ENCODE measurements at regions not wholly inside any gene's neighbourhood (a gene's known extent, or its start where the extent isn't known, plus 50 kb on each side); places are given as distances from the start of the nearest gene placed in this dataset.

- Histone ChIP-seq H3K4me2 (replicated peaks; ENCODE audit: extremely low read depth, low read length, poor library complexity, severe bottlenecking) (no peak overlapping the region), H3K27ac (ENCODE audit: low read depth in 1 of 2, low read length in 2 of 2) (no peak overlapping the region), H2AFZ (ENCODE audit: insufficient read depth, low read depth, low read length, poor library complexity, severe bottlenecking) (no peak overlapping the region), H3K9ac (ENCODE audit: insufficient read depth, low read length, poor library complexity, severe bottlenecking) (no peak overlapping the region), H3K9me3 (replicated peaks in 1 of 2; ENCODE audit: control insufficient read depth in 1 of 2, insufficient read depth in 1 of 2, low read length in 2 of 2) (peaks cover 5 to 6% of the 10 kb centered on the region in 2 donors), H3K79me2 (ENCODE audit: insufficient read depth, low read length) (no peaks in the 10 kb centered on the region), H4K20me1 (ENCODE audit: insufficient read depth, low read length) (no peaks in the 10 kb centered on the region), H3K4me3 (replicated peaks in 1 of 3; ENCODE audit: low read depth in 2 of 3, low read length in 3 of 3) (no peak overlapping the region), H3K36me3 (replicated peaks in 1 of 2; ENCODE audit: control insufficient read depth in 1 of 2, insufficient read depth in 2 of 2, low read length in 2 of 2) (no peaks in the 10 kb centered on the region), H3K27me3 (ENCODE audit: control insufficient read depth in 2 of 2, insufficient read depth in 2 of 2, low read length in 2 of 2) (peaks cover 12 to 19% of the 10 kb centered on the region in 2 donors), H3K4me1 (ENCODE audit: control insufficient read depth in 1 of 2, insufficient read depth in 2 of 2, low read length in 2 of 2) (no peaks in the 10 kb centered on the region)
- Mint-ChIP-seq H3K4me1 (no peaks in the 10 kb centered on the region), H3K27me3 (ENCODE audit: low read depth in 3 of 3) (peaks cover 8 to 21% (median 12%) of the 10 kb centered on the region in 3 donors), H3K27ac (no peak overlapping the region), H3K9me3 (peaks cover 6 to 30% (median 20%) of the 10 kb centered on the region in 7 donors), H3K4me3 (no peak overlapping the region), H3K36me3 (no peaks in the 10 kb centered on the region)
- no CpG with 5 or more reads among the region's 3 CpGs for WGBS (ENCODE audit: insufficient coverage)
- DNase-seq: no peak
- peak; percentile 65 for TF ChIP-seq CTCF (IDR thresholded peaks at IDR 0.05)
- intact Hi-C loops (cut with micrococcal nuclease): no loop called here
These were observed 282.9 kb upstream of the TNP1 start for GRCh38 chr2:217142649-217143266.

DNA sequence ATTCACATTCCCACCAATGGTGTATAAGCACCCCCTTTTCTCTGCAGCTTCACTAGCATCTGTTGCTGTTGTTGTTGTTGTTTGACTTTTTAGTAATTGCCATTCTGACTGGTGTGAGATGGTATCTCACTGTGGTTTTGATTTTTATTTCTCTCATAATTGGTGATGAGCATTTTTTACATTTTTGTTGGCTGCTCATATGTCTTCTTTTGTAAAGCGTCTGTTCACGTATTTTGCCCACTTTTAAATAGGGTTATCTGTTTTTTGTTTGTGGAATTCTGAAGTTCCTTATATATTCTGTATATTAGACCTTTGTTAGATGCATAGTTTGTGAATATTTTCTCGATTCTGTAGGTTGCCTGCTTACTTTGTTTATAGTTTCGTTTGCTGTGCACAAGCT lies 278.4 kb upstream of the TNP1 start:
- Histone ChIP-seq H3K27ac (ENCODE audit: low read depth in 1 of 2, low read length in 2 of 2) (no peak overlapping the region), H3K36me3 (replicated peaks in 1 of 2; ENCODE audit: control insufficient read depth in 1 of 2, insufficient read depth in 2 of 2, low read length in 2 of 2) (no peaks in the 10 kb centered on the region), H3K4me1 (ENCODE audit: control insufficient read depth in 1 of 2, insufficient read depth in 2 of 2, low read length in 2 of 2) (no peaks in the 10 kb centered on the region), H3K4me2 (replicated peaks; ENCODE audit: extremely low read depth, low read length, poor library complexity, severe bottlenecking) (no peak overlapping the region), H3K27me3 (ENCODE audit: control insufficient read depth in 2 of 2, insufficient read depth in 2 of 2, low read length in 2 of 2) (no peaks in the 10 kb centered on the region), H3K9ac (ENCODE audit: insufficient read depth, low read length, poor library complexity, severe bottlenecking) (no peak overlapping the region), H2AFZ (ENCODE audit: insufficient read depth, low read depth, low read length, poor library complexity, severe bottlenecking) (no peak overlapping the region), H4K20me1 (ENCODE audit: insufficient read depth, low read length) (no peaks in the 10 kb centered on the region), H3K79me2 (ENCODE audit: insufficient read depth, low read length) (no peaks in the 10 kb centered on the region), H3K9me3 (replicated peaks in 1 of 2; ENCODE audit: control insufficient read depth in 1 of 2, insufficient read depth in 1 of 2, low read length in 2 of 2) (peaks cover 5 to 8% of the 10 kb centered on the region in 2 donors), H3K4me3 (replicated peaks in 1 of 3; ENCODE audit: low read depth in 2 of 3, low read length in 3 of 3) (no peak overlapping the region)
- DNase-seq: no peak
- no CpG with 5 or more reads among the region's 4 CpGs for WGBS (ENCODE audit: insufficient coverage)
- peaks cover 2 to 16% (median 5%) of the 10 kb centered on the region in 3 donors for H3K27me3 Mint-ChIP-seq (ENCODE audit: low read depth in 3 of 3)
- H3K4me3 Mint-ChIP-seq: no peak overlapping the region
- H3K9me3 Mint-ChIP-seq: peaks cover 8 to 38% (median 23%) of the 10 kb centered on the region in 7 donors
- no peaks in the 10 kb centered on the region for H3K4me1 Mint-ChIP-seq
- TF ChIP-seq CTCF (IDR thresholded peaks at IDR 0.05): no peak
- H3K36me3 Mint-ChIP-seq: no peaks in the 10 kb centered on the region
- H3K27ac Mint-ChIP-seq: no peak overlapping the region
- intact Hi-C loops (cut with micrococcal nuclease): no loop called here

Measured in CD14-positive monocyte (primary cell).